Pancreas (tissue), 10 donors: ENCODE measurements at regions not wholly inside any gene's neighbourhood (a gene's known extent, or its start where the extent isn't known, plus 50 kb on each side); places are given as distances from the start of the nearest gene placed in this dataset.
"Not testable (repeated sequence)": the region's sequence is repeated elsewhere in the genome, so short reads cannot be mapped to it uniquely, and the experiment has no call there.

Source experiments
- ATAC-seq, 4 donors: fragments of 200-7000 bp; cut with Tn5 transposase; one replicate each; pipeline versions ENCODE4 v1.8.0 to v1.9.1; 2020; ENCODE audit warnings: mild to moderate bottlenecking in 4 of 4, moderate library complexity in 4 of 4
- DNase-seq, 6 donors: peaks; one replicate each; pipeline ENCODE4 v3.0.0-alpha.2; 2020
- FAIRE-seq: peaks from 2 replicates; lab custom pipeline; 2012; peaks lifted over from hg19 to GRCh38; lab: Jason Lieb, UNC
- H3K27ac ChIP-seq, 4 donors: fragments of 200-600 bp; sonication (generic); 1 replicate in 3 of 4; 2 replicates in 1 of 4; pipeline versions ENCODE4 v1.5.0 to v1.8.0; 2020
- H3K27me3 ChIP-seq, 4 donors: fragments of 200-600 bp; one replicate each; pipeline ENCODE4 v1.8.0; 2021
- H3K36me3 ChIP-seq, 3 donors: fragments of 200-600 bp; sonication (generic) in 1 of 3; one replicate each; pipeline versions ENCODE4 v1.5.0 to v1.8.0; 2020 to 2021
- H3K4me1 ChIP-seq, 3 donors: fragments of 200-600 bp; one replicate each; pipeline ENCODE4 v1.8.0; 2021
- H3K4me3 ChIP-seq, 4 donors: fragments of 200-600 bp; sonication (generic) in 2 of 4; one replicate each; pipeline versions ENCODE4 v1.5.0 to v1.8.0; 2020 to 2021
- H3K9me3 ChIP-seq, 4 donors: fragments of 200-600 bp; one replicate each; pipeline ENCODE4 v1.8.0; 2021
- CTCF ChIP-seq, 4 donors: fragments of 200-600 bp; sonication (generic) in 3 of 4; IDR thresholded peaks; one replicate each; pipeline versions ENCODE4 v1.5.0 to v1.8.0; 2021; ENCODE audit warnings: antibody characterized with exemption in 4 of 4
- WGBS, 2 donors: extraction: QIAGEN DNeasy Blood & Tissue Kit; methylation state at CpG; one replicate each; pipeline ENCODE4 v1.1.7; 2013; 5-methylcytosine and 5-hydroxymethylcytosine counted together
- intact Hi-C, 3 donors: fragments of 100-400 bp; cut with DNase I; formaldehyde crosslinking; loops; one replicate each; pipeline versions ENCODE4 v1.11.1 to v1.14.2; 2022
- donor health status: healthy with polysubstance abuse.
- donor health status: DM: no; HTN: no; CAD: no; lungs with moderate emphysema.
- donor health status: DM: no; HTN: no; CAD: no.
- donor health status: control.
- donor health status: control.
- donor health status: Bipolar disorder and iron deficiency.
- donor health status: DM: yes; HTN: yes; CAD: no.
- donor health status: DM: no; HTN: no; CAD: no.
- donor health status: DM: no; HTN: no; CAD: no.
- donor health status: DM: yes; HTN: yes; CAD: no.

GRCh38 chr12:19623751-19624399 is 184.6 kb downstream of the AEBP2 start:
- intact Hi-C loops = no loop called here
- Histone ChIP-seq H3K36me3 (no peaks in the 10 kb centered on the region), H3K4me3 (no peak overlapping the region), H3K27ac (no peak overlapping the region), H3K9me3 (no peaks in the 10 kb centered on the region), H3K4me1 (no peaks in the 10 kb centered on the region), H3K27me3 (no peaks in the 10 kb centered on the region)
- DNase-seq (no peak), FAIRE-seq (no peak), ATAC-seq (no peak)
- 86 to 93% methylated on average over 9 of the region's 9 CpGs for WGBS, 2 donors
- TF ChIP-seq CTCF (IDR thresholded peaks at IDR 0.05) = no peak

GRCh38 chr12:19624491-19624890 is 185.2 kb downstream of the AEBP2 start:
- H3K9me3 ChIP-seq = no peaks in the 10 kb centered on the region
- no peaks in the 10 kb centered on the region for H3K36me3 ChIP-seq
- no peak overlapping the region for H3K4me3 ChIP-seq
- H3K4me1 ChIP-seq = no peaks in the 10 kb centered on the region
- FAIRE-seq (no peak), DNase-seq (no peak), ATAC-seq (peak in 1 of 4 donors; percentile 15)
- no peak overlapping the region for H3K27ac ChIP-seq
- intact Hi-C loops = no loop called here
- H3K27me3 ChIP-seq = no peaks in the 10 kb centered on the region
- TF ChIP-seq CTCF (IDR thresholded peaks at IDR 0.05) = no peak
- 83 to 86% methylated on average over 6 of the region's 6 CpGs for WGBS, 2 donors

GRCh38 chr12:19625551-19625950 is 186.3 kb downstream of the AEBP2 start:
- H3K4me3 ChIP-seq, H3K27ac ChIP-seq, H3K4me1 ChIP-seq, DNase-seq, ATAC-seq, H3K36me3 ChIP-seq, H3K9me3 ChIP-seq, FAIRE-seq, H3K27me3 ChIP-seq, intact Hi-C loops: not testable (repeated sequence)
- 68 to 70% methylated on average over 4 of the region's 4 CpGs for WGBS, 2 donors

- Histone ChIP-seq H3K27me3 (no peaks in the 10 kb centered on the region), H3K27ac (no peak overlapping the region), H3K4me3 (no peak overlapping the region), H3K9me3 (no peaks in the 10 kb centered on the region), H3K36me3 (no peaks in the 10 kb centered on the region), H3K4me1 (no peaks in the 10 kb centered on the region)
- no peak for TF ChIP-seq CTCF (IDR thresholded peaks at IDR 0.05)
- FAIRE-seq = no peak
- DNase-seq = no peak
- intact Hi-C loops = no loop called here
- ATAC-seq = no peak
- WGBS, 2 donors = 61 to 90% methylated on average over 2 of the region's 2 CpGs
These were observed 188.4 kb downstream of the AEBP2 start for GRCh38 chr12:19627719-19628118.

- H3K9me3 ChIP-seq = no peaks in the 10 kb centered on the region
- no peaks in the 10 kb centered on the region for H3K27me3 ChIP-seq
- 96% methylated on average over 1 of the region's 1 CpG for WGBS, 2 donors
- intact Hi-C loops = no loop called here
- ATAC-seq = no peak
- TF ChIP-seq CTCF (IDR thresholded peaks at IDR 0.05) = no peak
- H3K4me1 ChIP-seq = no peaks in the 10 kb centered on the region
- H3K4me3 ChIP-seq = no peak overlapping the region
- DNase-seq = no peak
- H3K27ac ChIP-seq = no peak overlapping the region
- H3K36me3 ChIP-seq = no peaks in the 10 kb centered on the region
- FAIRE-seq = no peak
These were observed 191.2 kb downstream of the AEBP2 start for GRCh38 chr12:19630536-19630935.
